GM20000 (cell line): ENCODE measurements at regions not wholly inside any gene's neighbourhood (a gene's known extent, or its start where the extent isn't known, plus 50 kb on each side); places are given as distances from the start of the nearest gene placed in this dataset.

ENCODE experiments used
- DNase-seq: peaks from one replicate; pipeline ENCODE4 v3.0.0; 2012; ENCODE audit warnings: low spot score
- CTCF ChIP-seq: IDR thresholded peaks from 2 replicates; pipeline ENCODE4 v1.5.1; 2012; ENCODE audit warnings: mild to moderate bottlenecking, control low read depth; ENCODE audit errors: extremely low read depth, missing control alignments

GRCh38 chr21:23003951-23004350 is 2005.7 kb downstream of the NCAM2 start:
- no peak for DNase-seq
- TF ChIP-seq CTCF = no peak

- DNase-seq = no peak
- TF ChIP-seq CTCF = no peak
These were observed 2010.5 kb downstream of the NCAM2 start for GRCh38 chr21:23008601-23009202.

GRCh38 chr21:23009360-23009759 is 2011.2 kb downstream of the NCAM2 start:
- DNase-seq = no peak
- no peak for TF ChIP-seq CTCF

- DNase-seq = no peak
- TF ChIP-seq CTCF = no peak
These were observed 2015.8 kb downstream of the NCAM2 start for GRCh38 chr21:23014021-23014420.

- no peak for TF ChIP-seq CTCF
- DNase-seq = no peak
These were observed 2018.4 kb downstream of the NCAM2 start for GRCh38 chr21:23016617-23017016.

GRCh38 chr21:23017989-23018388 is 2019.8 kb downstream of the NCAM2 start:
- no peak for DNase-seq
- no peak for TF ChIP-seq CTCF

GRCh38 chr21:23020969-23021368 is 2022.8 kb downstream of the NCAM2 start:
- no peak for TF ChIP-seq CTCF
- DNase-seq = no peak
